H9 (cell line): ENCODE measurements at regions not wholly inside any gene's neighbourhood (a gene's known extent, or its start where the extent isn't known, plus 50 kb on each side); places are given as distances from the start of the nearest gene placed in this dataset.
"Not testable (repeated sequence)": the region's sequence is repeated elsewhere in the genome, so short reads cannot be mapped to it uniquely, and the experiment has no call there.

Source experiments
- DNase-seq: peaks from one replicate; pipeline ENCODE4 v3.0.0-alpha.2; 2017
- H2AFZ ChIP-seq: one replicate; pipeline ENCODE4 v1.6.1; 2013; ENCODE audit warnings: mild to moderate bottlenecking, low read length, control low read depth, moderate library complexity
- H2AK5ac ChIP-seq: 2 replicates; pipeline ENCODE4 v1.6.1; 2013; ENCODE audit warnings: low read length, control low read depth, mixed read lengths; ENCODE audit not compliant: insufficient read length
- H2BK120ac ChIP-seq: one replicate; pipeline ENCODE4 v1.6.1; 2013; ENCODE audit warnings: low read depth, mild to moderate bottlenecking, low read length, control low read depth, inconsistent platforms; ENCODE audit not compliant: poor library complexity, severe bottlenecking
- H2BK12ac ChIP-seq: 2 replicates; pipeline ENCODE4 v1.6.1; 2013; ENCODE audit warnings: low read length, control low read depth, mixed read lengths, low read depth; ENCODE audit not compliant: insufficient read length
- H2BK15ac ChIP-seq: 2 replicates; pipeline ENCODE4 v1.6.1; 2013; ENCODE audit warnings: low read depth, low read length, control low read depth
- H2BK20ac ChIP-seq: one replicate; pipeline ENCODE4 v1.6.1; 2013; ENCODE audit warnings: low read depth, mild to moderate bottlenecking, low read length, control low read depth, inconsistent platforms; ENCODE audit not compliant: poor library complexity, severe bottlenecking
- H2BK5ac ChIP-seq: 2 replicates; pipeline ENCODE4 v1.6.1; 2013; ENCODE audit warnings: low read length, control low read depth, mixed read lengths; ENCODE audit not compliant: insufficient read length
- H3K14ac ChIP-seq: 2 replicates; pipeline ENCODE4 v1.6.1; 2013; ENCODE audit warnings: low read length, control low read depth; ENCODE audit not compliant: insufficient read depth
- H3K18ac ChIP-seq: 2 replicates; pipeline ENCODE4 v1.6.1; 2013; ENCODE audit warnings: low read depth, mild to moderate bottlenecking, mixed read lengths, low read length, control low read depth; ENCODE audit not compliant: insufficient read length
- H3K23ac ChIP-seq: 2 replicates; pipeline ENCODE4 v1.6.1; 2013; ENCODE audit warnings: low read length, control low read depth, mixed read lengths, low read depth; ENCODE audit not compliant: insufficient read length
- H3K23me2 ChIP-seq: 2 replicates; pipeline ENCODE4 v1.6.1; 2013; ENCODE audit warnings: low read depth, mild to moderate bottlenecking, mixed read lengths, low read length, control low read depth; ENCODE audit not compliant: insufficient read length, poor library complexity, severe bottlenecking
- H3K27ac ChIP-seq: 2 replicates; pipeline ENCODE4 v1.5.1; 2013; ENCODE audit warnings: low read length, control low read depth, mixed read lengths, low read depth; ENCODE audit not compliant: insufficient read length
- H3K27me3 ChIP-seq: 2 replicates; pipeline ENCODE4 v1.6.1; 2013; ENCODE audit warnings: low read length, control low read depth, inconsistent platforms; ENCODE audit not compliant: insufficient read depth
- H3K4ac ChIP-seq: 2 replicates; pipeline ENCODE4 v1.6.1; 2013; ENCODE audit warnings: low read depth, mild to moderate bottlenecking, control low read depth, inconsistent platforms, low read length, moderate library complexity
- H3K4me1 ChIP-seq: 2 replicates; pipeline ENCODE4 v1.6.1; 2013; ENCODE audit warnings: low read length, control low read depth, inconsistent platforms; ENCODE audit not compliant: insufficient read depth
- H3K4me2 ChIP-seq: 2 replicates; pipeline ENCODE4 v1.6.1; 2013; ENCODE audit warnings: low read length, control low read depth, mixed read lengths; ENCODE audit not compliant: insufficient read length, insufficient read depth
- H3K56ac ChIP-seq: 2 replicates; pipeline ENCODE4 v1.6.1; 2013; ENCODE audit warnings: low read depth, mild to moderate bottlenecking, mixed read lengths, low read length, control low read depth; ENCODE audit not compliant: insufficient read length
- H3K79me1 ChIP-seq: 2 replicates; pipeline ENCODE4 v1.6.1; 2013; ENCODE audit warnings: low read depth, mild to moderate bottlenecking, moderate library complexity, low read length, control low read depth, inconsistent platforms; ENCODE audit not compliant: insufficient read depth, poor library complexity, severe bottlenecking
- H3K79me2 ChIP-seq: 2 replicates; pipeline ENCODE4 v1.6.1; 2013; ENCODE audit warnings: low read length, control low read depth, inconsistent platforms; ENCODE audit not compliant: insufficient read depth
- H3K9ac ChIP-seq: 2 replicates; pipeline ENCODE4 v1.6.1; 2013; ENCODE audit warnings: low read length, control low read depth, mixed read lengths; ENCODE audit not compliant: insufficient read length; ENCODE audit errors: extremely low read depth
- H3K9me3 ChIP-seq: one replicate; pipeline ENCODE4 v1.6.1; 2013; ENCODE audit warnings: low read depth, low read length, inconsistent platforms; ENCODE audit not compliant: control insufficient read depth
- H3T11ph ChIP-seq: one replicate; pipeline ENCODE4 v1.6.1; 2013; ENCODE audit warnings: mild to moderate bottlenecking, low read length, control low read depth, inconsistent platforms
- H4K20me1 ChIP-seq: one replicate; pipeline ENCODE4 v1.6.1; 2013; ENCODE audit not compliant: control insufficient read depth, insufficient read length, insufficient read depth
- H4K5ac ChIP-seq: 2 replicates; pipeline ENCODE4 v1.6.1; 2013; ENCODE audit warnings: low read depth, mild to moderate bottlenecking, mixed read lengths, low read length, control low read depth; ENCODE audit not compliant: insufficient read length
- H4K8ac ChIP-seq: replicated peaks from 2 replicates; pipeline ENCODE4 v1.6.1; 2013; ENCODE audit warnings: low read length, control low read depth, mixed read lengths, low read depth; ENCODE audit not compliant: insufficient read length
- H4K91ac ChIP-seq: 2 replicates; pipeline ENCODE4 v1.6.1; 2013; ENCODE audit warnings: low read depth, mild to moderate bottlenecking, moderate library complexity, mixed read lengths, low read length, control low read depth; ENCODE audit not compliant: insufficient read length
- H3K27ac Mint-ChIP-seq, 3 experiments: 2 replicates in 2 of 3; 3 replicates in 1 of 3; pipeline ENCODE4 v1.8.0; 2020 to 2021; ENCODE audit warnings: mixed read lengths in 3 of 3, mild to moderate bottlenecking in 1 of 3, moderate library complexity in 1 of 3
- H3K27me3 Mint-ChIP-seq: 2 replicates; pipeline ENCODE4 v1.8.0; 2021; ENCODE audit warnings: low read depth, mild to moderate bottlenecking, moderate library complexity, mixed read lengths
- H3K36me3 Mint-ChIP-seq, 3 experiments: 2 replicates in 2 of 3; 3 replicates in 1 of 3; pipeline ENCODE4 v1.8.0; 2020 to 2021; ENCODE audit warnings: low read depth in 3 of 3, mixed read lengths in 3 of 3; ENCODE audit not compliant: insufficient read depth in 1 of 3
- H3K4me1 Mint-ChIP-seq, 2 experiments: 2 replicates each; pipeline ENCODE4 v1.8.0; 2020; ENCODE audit warnings: mixed read lengths in 2 of 2
- H3K4me3 Mint-ChIP-seq, 2 experiments: 2 replicates in 1 of 2; 3 replicates in 1 of 2; pipeline ENCODE4 v1.8.0; 2020 to 2021; ENCODE audit warnings: mild to moderate bottlenecking in 2 of 2, mixed read lengths in 2 of 2, moderate library complexity in 1 of 2
- H3K9me3 Mint-ChIP-seq, 2 experiments: 2 replicates in 1 of 2; 3 replicates in 1 of 2; pipeline ENCODE4 v1.8.0; 2020; ENCODE audit warnings: mild to moderate bottlenecking in 2 of 2, mixed read lengths in 2 of 2, moderate library complexity in 1 of 2
- CTCF ChIP-seq: fragments of 200-600 bp; sonication (generic); conservative IDR thresholded peaks from 3 replicates; pipeline ENCODE4 v1.8.0; 2021; ENCODE audit warnings: antibody characterized with exemption, mild to moderate bottlenecking
- WGBS: extraction: QIAGEN DNeasy Blood & Tissue Kit; methylation state at CpG from one replicate; pipeline ENCODE4 v1.1.7; 2013; ENCODE audit warnings: missing lambda C conversion rate, low lambda C conversion rate, mixed read lengths; ENCODE audit not compliant: insufficient read length; ENCODE audit errors: extremely low coverage; 5-methylcytosine and 5-hydroxymethylcytosine counted together

- Histone ChIP-seq H2BK12ac (no peak overlapping the region), H3K4ac (no peak overlapping the region), H3K4me1 (no peaks in the 10 kb centered on the region; the same call in 1 of the 2 replicates), H3K79me2 (no peaks in the 10 kb centered on the region), H4K20me1 (no peaks in the 10 kb centered on the region), H2BK5ac (no peak overlapping the region), H3K56ac (no peak overlapping the region), H3K27me3 (no peaks in the 10 kb centered on the region), H4K8ac (no peak overlapping the region), H3K9ac (no peak overlapping the region), H4K5ac (no peak overlapping the region), H3K18ac (no peak overlapping the region), H3K4me2 (no peak overlapping the region), H2AFZ (no peak overlapping the region), H3T11ph (no peak overlapping the region), H2BK120ac (no peak overlapping the region), H3K23ac (no peak overlapping the region), H2BK20ac (no peak overlapping the region), H3K79me1 (no peaks in the 10 kb centered on the region), H2AK5ac (no peak overlapping the region), H2BK15ac (no peak overlapping the region), H3K14ac (no peak overlapping the region), H3K9me3 (no peaks in the 10 kb centered on the region), H4K91ac (no peak overlapping the region), H3K27ac (no peak overlapping the region), H3K23me2 (no peaks in the 10 kb centered on the region)
- no peaks in the 10 kb centered on the region for H3K36me3 Mint-ChIP-seq
- peaks cover 8 to 9% of the 10 kb centered on the region in 2 experiments for H3K4me1 Mint-ChIP-seq
- H3K27me3 Mint-ChIP-seq = no peaks in the 10 kb centered on the region
- no peak overlapping the region for H3K4me3 Mint-ChIP-seq
- no peaks in the 10 kb centered on the region for H3K9me3 Mint-ChIP-seq
- no peak for TF ChIP-seq CTCF
- H3K27ac Mint-ChIP-seq = no peak overlapping the region
- no CpG with 5 or more reads among the region's 3 CpGs for WGBS
- no peak for DNase-seq
These were observed 132.1 kb upstream of the RAPGEF2 start for GRCh38 chr4:158970812-158971211.

- H2BK5ac ChIP-seq, H3K27ac Mint-ChIP-seq, H3K9ac ChIP-seq, H3K79me2 ChIP-seq, H2BK12ac ChIP-seq, H4K8ac ChIP-seq, H3K56ac ChIP-seq, H3K27ac ChIP-seq, H3K9me3 Mint-ChIP-seq, H4K20me1 ChIP-seq, H3K4me3 Mint-ChIP-seq, H3K4me1 Mint-ChIP-seq, H3K23ac ChIP-seq, H3K27me3 Mint-ChIP-seq, H3K18ac ChIP-seq, H4K5ac ChIP-seq, H3K14ac ChIP-seq, H3K36me3 Mint-ChIP-seq, H3K23me2 ChIP-seq, H3K4me2 ChIP-seq, H3K4ac ChIP-seq, H3K9me3 ChIP-seq, H4K91ac ChIP-seq, H3K79me1 ChIP-seq, DNase-seq, H3K27me3 ChIP-seq, H2BK120ac ChIP-seq, H3T11ph ChIP-seq, H3K4me1 ChIP-seq, H2BK20ac ChIP-seq, H2BK15ac ChIP-seq, H2AK5ac ChIP-seq, H2AFZ ChIP-seq: not testable (repeated sequence)
- no CpG with 5 or more reads among the region's 2 CpGs for WGBS
These were observed 128.4 kb upstream of the RAPGEF2 start for GRCh38 chr4:158974438-158974837.
